Hepatocyte (in vitro differentiated cells): ENCODE measurements at regions not wholly inside any gene's neighbourhood (a gene's known extent, or its start where the extent isn't known, plus 50 kb on each side); places are given as distances from the start of the nearest gene placed in this dataset.

Experiments used
- CTCF ChIP-seq: fragments of 200-600 bp; sonication (generic); IDR thresholded peaks from 2 replicates; pipeline ENCODE4 v1.5.1; 2016; ENCODE audit warnings: antibody characterized with exemption, mild to moderate bottlenecking; ENCODE audit not compliant: poor library complexity
- EZH2phosphoT487 ChIP-seq: fragments of 200-600 bp; sonication (generic); IDR thresholded peaks from one replicate; pipeline ENCODE4 v1.6.1; 2018; ENCODE audit warnings: antibody characterized with exemption, mild to moderate bottlenecking, low read depth, moderate library complexity; ENCODE audit not compliant: unreplicated experiment, severe bottlenecking

GRCh38 chr12:96098631-96099030 is 63.2 kb upstream of the LTA4H start:
- TF ChIP-seq CTCF = no peak
- TF ChIP-seq EZH2phosphoT487 = no peak
